ENCODE measurements at regions not wholly inside any gene's neighbourhood (a gene's known extent, or its start where the extent isn't known, plus 50 kb on each side); places are given as distances from the start of the nearest gene placed in this dataset.

- TF ChIP-seq, protein P1, sequence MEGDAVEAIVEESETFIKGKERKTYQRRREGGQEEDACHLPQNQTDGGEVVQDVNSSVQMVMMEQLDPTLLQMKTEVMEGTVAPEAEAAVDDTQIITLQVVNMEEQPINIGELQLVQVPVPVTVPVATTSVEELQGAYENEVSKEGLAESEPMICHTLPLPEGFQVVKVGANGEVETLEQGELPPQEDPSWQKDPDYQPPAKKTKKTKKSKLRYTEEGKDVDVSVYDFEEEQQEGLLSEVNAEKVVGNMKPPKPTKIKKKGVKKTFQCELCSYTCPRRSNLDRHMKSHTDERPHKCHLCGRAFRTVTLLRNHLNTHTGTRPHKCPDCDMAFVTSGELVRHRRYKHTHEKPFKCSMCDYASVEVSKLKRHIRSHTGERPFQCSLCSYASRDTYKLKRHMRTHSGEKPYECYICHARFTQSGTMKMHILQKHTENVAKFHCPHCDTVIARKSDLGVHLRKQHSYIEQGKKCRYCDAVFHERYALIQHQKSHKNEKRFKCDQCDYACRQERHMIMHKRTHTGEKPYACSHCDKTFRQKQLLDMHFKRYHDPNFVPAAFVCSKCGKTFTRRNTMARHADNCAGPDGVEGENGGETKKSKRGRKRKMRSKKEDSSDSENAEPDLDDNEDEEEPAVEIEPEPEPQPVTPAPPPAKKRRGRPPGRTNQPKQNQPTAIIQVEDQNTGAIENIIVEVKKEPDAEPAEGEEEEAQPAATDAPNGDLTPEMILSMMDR (IDR thresholded peaks at IDR 0.05; ENCODE audit: low read depth, low read length, missing control alignments), result no peak
- DNase-seq (ENCODE audit: extremely low read depth, low read depth), result no peak
- H3K4me3 ChIP-seq (replicated peaks; ENCODE audit: low read depth, low read length), result no peak overlapping the region
Measured at GRCh38 chr3:41141433-41142167, 57.7 kb upstream of the CTNNB1 start.

GRCh38 chr3:41143421-41144031, 55.8 kb upstream of the CTNNB1 start:
- DNase-seq (ENCODE audit: extremely low read depth, low read depth), result no peak
- no peak overlapping the region for H3K4me3 ChIP-seq (replicated peaks; ENCODE audit: low read depth, low read length)
- TF ChIP-seq, protein P1 (IDR thresholded peaks at IDR 0.05; ENCODE audit: low read depth, low read length, missing control alignments), result no peak

- TF ChIP-seq, protein P1 (IDR thresholded peaks at IDR 0.05; ENCODE audit: low read depth, low read length, missing control alignments), result no peak
- no peak for DNase-seq (ENCODE audit: extremely low read depth, low read depth)
- H3K4me3 ChIP-seq (replicated peaks; ENCODE audit: low read depth, low read length), result no peak overlapping the region
Measured at GRCh38 chr3:41144631-41145030, 54.7 kb upstream of the CTNNB1 start.

- TF ChIP-seq, protein P1 (IDR thresholded peaks at IDR 0.05; ENCODE audit: low read depth, low read length, missing control alignments), result no peak
- no peak overlapping the region for H3K4me3 ChIP-seq (replicated peaks; ENCODE audit: low read depth, low read length)
- no peak for DNase-seq (ENCODE audit: extremely low read depth, low read depth)
Measured at GRCh38 chr3:41148478-41148877, 50.8 kb upstream of the CTNNB1 start.

GRCh38 chr3:41148901-41149300, 50.4 kb upstream of the CTNNB1 start:
- DNase-seq (ENCODE audit: extremely low read depth, low read depth), result no peak
- TF ChIP-seq, protein P1 (IDR thresholded peaks at IDR 0.05; ENCODE audit: low read depth, low read length, missing control alignments), result no peak

More at GRCh38 chr3:41148901-41149300, 50.4 kb upstream of the CTNNB1 start:
- H3K4me3 ChIP-seq (replicated peaks; ENCODE audit: low read depth, low read length), result no peak overlapping the region

Data from HFF-Myc (cell line).